ENCODE measurements at regions not wholly inside any gene's neighbourhood (a gene's known extent, or its start where the extent isn't known, plus 50 kb on each side); places are given as distances from the start of the nearest gene placed in this dataset.

DNA sequence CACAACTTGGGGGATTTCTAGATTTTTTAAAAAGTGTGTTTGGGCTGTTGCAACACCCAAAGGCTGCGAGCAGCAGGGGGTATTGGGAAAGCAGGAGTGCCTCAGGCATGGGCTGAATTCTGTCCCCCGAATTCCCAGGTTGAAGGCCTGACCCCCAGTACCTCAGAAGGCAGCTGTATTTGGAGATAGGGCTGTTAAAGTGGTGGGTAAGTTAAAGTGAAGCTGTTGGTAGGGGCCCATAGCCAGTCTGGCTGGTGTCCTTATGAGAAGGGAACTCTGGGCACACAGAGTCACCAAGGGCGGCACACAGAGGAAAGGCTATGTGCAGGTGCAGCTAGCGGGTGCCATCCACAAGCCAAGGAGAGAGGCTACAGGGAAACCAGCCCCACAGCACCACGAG is 717.4 kb downstream of the GALR1 start:
- WGBS (ENCODE audit: insufficient coverage), result 84% methylated on average over 5 of the region's 5 CpGs
- Histone ChIP-seq H3K9me3 (replicated peaks in 1 of 2; ENCODE audit: control insufficient read depth in 1 of 2, insufficient read depth in 1 of 2, low read length in 2 of 2) (no peaks in the 10 kb centered on the region), H3K4me3 (replicated peaks in 1 of 3; ENCODE audit: low read depth in 2 of 3, low read length in 3 of 3) (no peak overlapping the region), H2AFZ (ENCODE audit: insufficient read depth, low read depth, low read length, poor library complexity, severe bottlenecking) (no peak overlapping the region), H3K9ac (ENCODE audit: insufficient read depth, low read length, poor library complexity, severe bottlenecking) (no peak overlapping the region), H3K27ac (ENCODE audit: low read depth in 1 of 2, low read length in 2 of 2) (no peak overlapping the region), H3K4me2 (replicated peaks; ENCODE audit: extremely low read depth, low read length, poor library complexity, severe bottlenecking) (no peak overlapping the region), H3K36me3 (replicated peaks in 1 of 2; ENCODE audit: control insufficient read depth in 1 of 2, insufficient read depth in 2 of 2, low read length in 2 of 2) (no peaks in the 10 kb centered on the region), H4K20me1 (ENCODE audit: insufficient read depth, low read length) (no peaks in the 10 kb centered on the region), H3K4me1 (ENCODE audit: control insufficient read depth in 1 of 2, insufficient read depth in 2 of 2, low read length in 2 of 2) (no peaks in the 10 kb centered on the region), H3K27me3 (ENCODE audit: control insufficient read depth in 2 of 2, insufficient read depth in 2 of 2, low read length in 2 of 2) (no peaks in the 10 kb centered on the region), H3K79me2 (ENCODE audit: insufficient read depth, low read length) (no peaks in the 10 kb centered on the region)
- no peaks in the 10 kb centered on the region for H3K36me3 Mint-ChIP-seq
- peaks cover 0 to 11% (median 2%) of the 10 kb centered on the region in 7 donors for H3K9me3 Mint-ChIP-seq
- H3K27ac Mint-ChIP-seq, result no peak overlapping the region
- intact Hi-C loops (cut with micrococcal nuclease), result no loop called here
- no peak for TF ChIP-seq CTCF (IDR thresholded peaks at IDR 0.05)
- H3K27me3 Mint-ChIP-seq (ENCODE audit: low read depth in 3 of 3), result peaks cover 0 to 1% (median 0%) of the 10 kb centered on the region in 3 donors
- no peak overlapping the region for H3K4me3 Mint-ChIP-seq
- no peak for DNase-seq
- no peaks in the 10 kb centered on the region for H3K4me1 Mint-ChIP-seq

DNA sequence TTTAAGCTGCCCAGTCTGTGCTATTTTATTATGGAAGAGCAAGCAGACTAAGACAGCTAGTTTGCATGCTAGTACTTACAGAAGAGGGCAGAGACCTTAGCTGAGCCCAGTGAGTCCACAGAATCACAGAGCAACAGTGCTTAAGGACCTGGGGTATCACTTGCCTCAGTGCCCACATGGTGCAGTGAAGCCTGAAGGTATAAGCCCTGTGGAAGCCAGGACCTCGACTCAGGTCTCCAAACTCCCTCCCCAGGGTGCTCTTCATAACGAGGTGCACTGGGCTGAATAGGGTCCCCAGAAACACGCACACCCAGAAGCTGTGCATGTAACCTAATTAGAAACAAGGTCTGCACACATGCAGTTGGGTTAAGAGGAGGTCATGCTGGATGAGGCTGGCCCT is 718.1 kb downstream of the GALR1 start:
- intact Hi-C loops (cut with micrococcal nuclease), result no loop called here
- H3K27ac Mint-ChIP-seq, result no peak overlapping the region

More for the DNA sequence above, 718.1 kb downstream of the GALR1 start:
- Mint-ChIP-seq H3K36me3 (no peaks in the 10 kb centered on the region), H3K9me3 (peaks cover 0 to 15% (median 5%) of the 10 kb centered on the region in 7 donors), H3K4me3 (no peak overlapping the region), H3K27me3 (ENCODE audit: low read depth in 3 of 3) (peaks cover 0 to 1% (median 0%) of the 10 kb centered on the region in 3 donors), H3K4me1 (no peaks in the 10 kb centered on the region)
- Histone ChIP-seq H3K27me3 (ENCODE audit: control insufficient read depth in 2 of 2, insufficient read depth in 2 of 2, low read length in 2 of 2) (no peaks in the 10 kb centered on the region), H3K9me3 (replicated peaks in 1 of 2; ENCODE audit: control insufficient read depth in 1 of 2, insufficient read depth in 1 of 2, low read length in 2 of 2) (no peaks in the 10 kb centered on the region), H3K4me1 (ENCODE audit: control insufficient read depth in 1 of 2, insufficient read depth in 2 of 2, low read length in 2 of 2) (no peaks in the 10 kb centered on the region), H3K27ac (ENCODE audit: low read depth in 1 of 2, low read length in 2 of 2) (no peak overlapping the region), H3K36me3 (replicated peaks in 1 of 2; ENCODE audit: control insufficient read depth in 1 of 2, insufficient read depth in 2 of 2, low read length in 2 of 2) (no peaks in the 10 kb centered on the region), H3K79me2 (ENCODE audit: insufficient read depth, low read length) (no peaks in the 10 kb centered on the region), H3K4me2 (replicated peaks; ENCODE audit: extremely low read depth, low read length, poor library complexity, severe bottlenecking) (no peak overlapping the region), H4K20me1 (ENCODE audit: insufficient read depth, low read length) (no peaks in the 10 kb centered on the region), H2AFZ (ENCODE audit: insufficient read depth, low read depth, low read length, poor library complexity, severe bottlenecking) (no peak overlapping the region), H3K4me3 (replicated peaks in 1 of 3; ENCODE audit: low read depth in 2 of 3, low read length in 3 of 3) (no peak overlapping the region), H3K9ac (ENCODE audit: insufficient read depth, low read length, poor library complexity, severe bottlenecking) (no peak overlapping the region)
- no peak for DNase-seq
- WGBS (ENCODE audit: insufficient coverage), result 80% methylated on average over 1 of the region's 3 CpGs
- no peak for TF ChIP-seq CTCF (IDR thresholded peaks at IDR 0.05)
